K562 (cell line): ENCODE measurements at regions not wholly inside any gene's neighbourhood (a gene's known extent, or its start where the extent isn't known, plus 50 kb on each side); places are given as distances from the start of the nearest gene placed in this dataset.

ENCODE experiments used
- NRF1 ChIP-seq, 2 experiments: fragments of 450-650 bp; IDR thresholded peaks in 1 of 2; conservative IDR thresholded peaks in 1 of 2; 2 replicates each; pipeline ENCODE4 v1.6.1; 2014; ENCODE audit warnings: mild to moderate bottlenecking in 2 of 2
- XRCC5 ChIP-seq: fragments of 200-400 bp; formaldehyde crosslinking; IDR thresholded peaks from 2 replicates; pipeline ENCODE4 v1.6.1; 2017; ENCODE audit warnings: low read depth, mild to moderate bottlenecking, low read length

DNA sequence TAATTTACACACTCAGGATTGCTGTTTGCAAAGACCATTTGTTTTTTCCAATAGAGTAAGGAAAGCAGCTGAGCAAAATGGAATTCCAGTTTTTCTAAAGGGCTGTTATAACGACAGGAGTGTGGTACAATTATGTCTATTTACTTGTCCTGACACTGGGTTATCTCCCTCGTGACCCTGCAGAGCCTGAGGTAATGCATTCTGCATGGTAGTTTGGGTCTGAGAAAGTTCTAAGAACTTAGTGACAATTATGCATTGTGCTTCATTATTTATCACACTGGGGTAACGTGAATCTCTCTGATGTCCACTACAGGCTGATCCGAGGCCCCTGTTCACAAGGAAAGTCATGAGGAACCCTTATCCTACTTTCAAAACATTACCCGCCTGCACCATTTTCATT is 50.7 kb upstream of the EDNRB start:
- TF ChIP-seq XRCC5 (no peak), NRF1 (conservative IDR thresholded peaks at IDR 0.05 in 1 of 2, IDR thresholded peaks at IDR 0.05 in 1 of 2) (no peak)
